ENCODE measurements at regions not wholly inside any gene's neighbourhood (a gene's known extent, or its start where the extent isn't known, plus 50 kb on each side); places are given as distances from the start of the nearest gene placed in this dataset.

- 95 to 97% methylated on average over 7 of the region's 7 CpGs for whole genome bisulfite sequencing, 2 experiments
- no peaks in the 10 kb centered on the region for H3K27me3 ChIP-seq (ENCODE audit: control insufficient read depth, insufficient read depth, low read length, poor library complexity, severe bottlenecking)
These were observed 116.3 kb upstream of the HNRNPU start for GRCh38 chr1:244980605-244981004.

GRCh38 chr1:244974550-244974949 is 110.2 kb upstream of the HNRNPU start:
- 94 to 97% methylated on average over 7 to 8 of the region's 8 CpGs for WGBS, 2 experiments
- Histone ChIP-seq H3K27ac (ENCODE audit: insufficient read depth, low read depth, low read length, poor library complexity, severe bottlenecking) (no peak overlapping the region), H3K4me3 (ENCODE audit: insufficient read depth, low read depth, low read length) (no peak overlapping the region)

More at GRCh38 chr1:244980605-244981004, 116.3 kb upstream of the HNRNPU start:
- no peaks in the 10 kb centered on the region for H3K36me3 ChIP-seq (ENCODE audit: control insufficient read depth, insufficient read depth, low read length)
- H3K27ac ChIP-seq (ENCODE audit: insufficient read depth, low read depth, low read length, poor library complexity, severe bottlenecking) = no peak overlapping the region
- H3K4me1 ChIP-seq (ENCODE audit: control insufficient read depth, insufficient read depth, low read length) = no peaks in the 10 kb centered on the region
- H3K9me3 ChIP-seq (ENCODE audit: control insufficient read depth, low read length) = no peaks in the 10 kb centered on the region
- no peak overlapping the region for H3K4me3 ChIP-seq (ENCODE audit: insufficient read depth, low read depth, low read length)

GRCh38 chr1:244974106-244974505 is 109.8 kb upstream of the HNRNPU start:
- Histone ChIP-seq H3K4me3 (ENCODE audit: insufficient read depth, low read depth, low read length) (no peak overlapping the region), H3K9me3 (ENCODE audit: control insufficient read depth, low read length) (no peaks in the 10 kb centered on the region), H3K36me3 (ENCODE audit: control insufficient read depth, insufficient read depth, low read length) (no peaks in the 10 kb centered on the region), H3K4me1 (ENCODE audit: control insufficient read depth, insufficient read depth, low read length) (no peaks in the 10 kb centered on the region), H3K27ac (ENCODE audit: insufficient read depth, low read depth, low read length, poor library complexity, severe bottlenecking) (no peak overlapping the region), H3K27me3 (ENCODE audit: control insufficient read depth, insufficient read depth, low read length, poor library complexity, severe bottlenecking) (no peaks in the 10 kb centered on the region)
- WGBS, 2 experiments = 85 to 100% methylated on average over 1 of the region's 2 CpGs

More at GRCh38 chr1:244974550-244974949, 110.2 kb upstream of the HNRNPU start:
- H3K27me3 ChIP-seq (ENCODE audit: control insufficient read depth, insufficient read depth, low read length, poor library complexity, severe bottlenecking) = no peaks in the 10 kb centered on the region
- H3K9me3 ChIP-seq (ENCODE audit: control insufficient read depth, low read length) = no peaks in the 10 kb centered on the region
- no peaks in the 10 kb centered on the region for H3K36me3 ChIP-seq (ENCODE audit: control insufficient read depth, insufficient read depth, low read length)
- H3K4me1 ChIP-seq (ENCODE audit: control insufficient read depth, insufficient read depth, low read length) = no peaks in the 10 kb centered on the region

GRCh38 chr1:244971552-244972216 is 107.3 kb upstream of the HNRNPU start:
- Histone ChIP-seq H3K27ac (ENCODE audit: insufficient read depth, low read depth, low read length, poor library complexity, severe bottlenecking) (peak overlapping the region; percentile 100), H3K9me3 (ENCODE audit: control insufficient read depth, low read length) (no peaks in the 10 kb centered on the region), H3K4me1 (ENCODE audit: control insufficient read depth, insufficient read depth, low read length) (no peaks in the 10 kb centered on the region), H3K36me3 (ENCODE audit: control insufficient read depth, insufficient read depth, low read length) (no peaks in the 10 kb centered on the region), H3K27me3 (ENCODE audit: control insufficient read depth, insufficient read depth, low read length, poor library complexity, severe bottlenecking) (no peaks in the 10 kb centered on the region), H3K4me3 (ENCODE audit: insufficient read depth, low read depth, low read length) (peak overlapping the region; percentile 69)
- WGBS, 2 experiments = 46 to 47% methylated on average over 8 to 11 of the region's 11 CpGs

DNA sequence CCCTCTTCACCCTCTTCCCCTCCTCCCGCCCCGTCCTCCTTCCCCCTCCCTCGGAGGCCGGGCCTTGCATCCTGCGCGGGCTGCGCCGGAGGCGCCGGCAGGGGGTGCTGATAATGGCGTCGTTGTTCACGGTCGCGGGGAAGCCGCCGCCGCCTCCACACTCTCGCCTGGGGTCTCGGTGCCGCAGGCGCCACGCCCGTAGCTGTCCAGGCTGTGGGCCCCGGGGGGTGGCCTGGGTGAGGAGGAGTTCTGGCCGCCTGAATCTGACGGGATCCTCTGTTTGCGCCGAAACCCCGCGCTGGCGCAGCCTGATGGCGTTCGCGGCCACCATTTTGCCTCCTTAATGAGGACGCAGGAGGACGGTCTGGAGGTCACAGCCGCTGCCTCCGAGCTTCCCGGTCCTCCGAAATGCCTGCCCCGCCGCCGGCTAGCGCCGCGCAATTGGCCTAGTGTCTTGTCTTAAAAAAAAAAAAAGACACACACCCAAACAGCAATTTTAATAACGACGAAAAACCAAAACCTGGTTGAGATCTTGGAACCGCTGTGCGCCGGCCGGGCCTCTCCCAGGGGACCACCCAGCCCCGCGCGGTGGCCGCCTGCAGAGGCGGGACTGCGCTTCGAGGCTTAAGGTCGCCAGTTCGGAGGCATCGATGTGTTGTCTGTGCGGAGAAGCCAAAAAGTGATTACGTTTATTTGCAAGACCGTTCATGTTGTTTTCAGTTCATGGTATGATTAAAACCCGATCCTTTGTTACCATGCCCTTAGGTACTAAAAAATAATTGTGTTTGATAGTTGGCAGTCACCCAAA is 106.6 kb upstream of the HNRNPU start:
- 0% methylated on average over 67 of the region's 67 CpGs for WGBS, 2 experiments
- Histone ChIP-seq H3K9me3 (ENCODE audit: control insufficient read depth, low read length) (no peaks in the 10 kb centered on the region), H3K27ac (ENCODE audit: insufficient read depth, low read depth, low read length, poor library complexity, severe bottlenecking) (peak overlapping the region; percentile 100), H3K4me1 (ENCODE audit: control insufficient read depth, insufficient read depth, low read length) (no peaks in the 10 kb centered on the region), H3K36me3 (ENCODE audit: control insufficient read depth, insufficient read depth, low read length) (no peaks in the 10 kb centered on the region), H3K27me3 (ENCODE audit: control insufficient read depth, insufficient read depth, low read length, poor library complexity, severe bottlenecking) (no peaks in the 10 kb centered on the region), H3K4me3 (ENCODE audit: insufficient read depth, low read depth, low read length) (peak overlapping the region; percentile 69)

- Histone ChIP-seq H3K27ac (ENCODE audit: insufficient read depth, low read depth, low read length, poor library complexity, severe bottlenecking) (peak overlapping the region; percentile 100), H3K36me3 (ENCODE audit: control insufficient read depth, insufficient read depth, low read length) (no peaks in the 10 kb centered on the region), H3K4me3 (ENCODE audit: insufficient read depth, low read depth, low read length) (peak overlapping the region; percentile 69), H3K9me3 (ENCODE audit: control insufficient read depth, low read length) (no peaks in the 10 kb centered on the region), H3K27me3 (ENCODE audit: control insufficient read depth, insufficient read depth, low read length, poor library complexity, severe bottlenecking) (no peaks in the 10 kb centered on the region), H3K4me1 (ENCODE audit: control insufficient read depth, insufficient read depth, low read length) (no peaks in the 10 kb centered on the region)
- 0% methylated on average over 43 to 54 of the region's 55 CpGs for WGBS, 2 experiments
These were observed 105.9 kb upstream of the HNRNPU start for GRCh38 chr1:244970236-244970743.

DNA sequence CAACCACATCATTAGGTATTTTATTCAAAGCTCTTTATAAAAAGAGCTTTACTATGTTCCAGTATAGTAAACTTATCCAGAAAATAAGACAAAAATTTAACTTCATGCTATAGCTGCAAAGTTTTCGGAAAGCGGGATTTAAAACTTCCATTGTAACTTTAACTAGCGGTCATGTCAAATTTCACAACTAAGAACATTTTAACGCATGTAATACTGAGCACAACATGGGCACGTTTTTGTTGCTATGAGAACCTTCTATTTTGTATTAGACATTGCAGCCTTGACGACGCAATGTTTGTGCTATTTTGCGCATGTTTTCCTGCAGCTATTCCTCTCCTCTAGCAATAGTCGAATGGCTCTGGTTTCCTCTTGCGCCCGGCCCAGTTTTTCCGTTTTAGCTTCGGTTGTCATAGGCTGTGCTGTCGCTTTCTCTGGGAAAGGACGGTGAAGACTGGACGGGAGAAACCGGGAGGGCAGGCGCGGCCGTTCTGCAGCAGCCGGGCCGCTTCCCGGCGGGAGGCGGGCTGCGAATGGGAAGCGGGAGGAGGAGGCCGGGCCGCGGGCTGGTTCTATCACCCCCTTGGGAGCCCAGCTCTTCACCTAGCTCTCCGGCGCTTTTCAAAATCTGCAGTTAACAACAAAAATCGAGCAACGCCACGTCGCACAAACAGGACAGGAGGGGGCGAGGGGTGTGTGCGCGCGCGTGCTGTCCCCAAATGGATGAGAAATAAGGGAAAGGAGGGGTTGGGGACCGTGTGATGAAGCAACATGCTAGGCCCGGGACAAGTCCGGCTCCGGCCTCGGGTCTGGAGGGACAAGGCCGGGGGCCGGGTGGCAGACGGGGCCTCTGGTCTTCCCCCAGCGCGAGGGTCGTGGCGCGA is 105.3 kb upstream of the HNRNPU start:
- Histone ChIP-seq H3K27ac (ENCODE audit: insufficient read depth, low read depth, low read length, poor library complexity, severe bottlenecking) (peak overlapping the region; percentile 100), H3K4me3 (ENCODE audit: insufficient read depth, low read depth, low read length) (peak overlapping the region; percentile 69), H3K4me1 (ENCODE audit: control insufficient read depth, insufficient read depth, low read length) (no peaks in the 10 kb centered on the region), H3K9me3 (ENCODE audit: control insufficient read depth, low read length) (no peaks in the 10 kb centered on the region), H3K36me3 (ENCODE audit: control insufficient read depth, insufficient read depth, low read length) (no peaks in the 10 kb centered on the region), H3K27me3 (ENCODE audit: control insufficient read depth, insufficient read depth, low read length, poor library complexity, severe bottlenecking) (no peaks in the 10 kb centered on the region)
- 5 to 6% methylated on average over 54 of the region's 54 CpGs for WGBS, 2 experiments

GRCh38 chr1:244968881-244969280 is 104.5 kb upstream of the HNRNPU start:
- Histone ChIP-seq H3K9me3 (ENCODE audit: control insufficient read depth, low read length) (no peaks in the 10 kb centered on the region), H3K4me1 (ENCODE audit: control insufficient read depth, insufficient read depth, low read length) (no peaks in the 10 kb centered on the region), H3K27me3 (ENCODE audit: control insufficient read depth, insufficient read depth, low read length, poor library complexity, severe bottlenecking) (no peaks in the 10 kb centered on the region), H3K36me3 (ENCODE audit: control insufficient read depth, insufficient read depth, low read length) (no peaks in the 10 kb centered on the region), H3K4me3 (ENCODE audit: insufficient read depth, low read depth, low read length) (no peak overlapping the region), H3K27ac (ENCODE audit: insufficient read depth, low read depth, low read length, poor library complexity, severe bottlenecking) (peak overlapping the region; percentile 100)
- WGBS, 2 experiments = 79% methylated on average over 3 of the region's 4 CpGs; no CpG with 5 or more reads in 1 of the 2 experiments

GRCh38 chr1:244968471-244968871 is 104.1 kb upstream of the HNRNPU start:
- H3K27ac ChIP-seq (ENCODE audit: insufficient read depth, low read depth, low read length, poor library complexity, severe bottlenecking) = peak overlapping the region; percentile 100
- 65 to 71% methylated on average over 11 to 12 of the region's 12 CpGs for WGBS, 2 experiments

More at GRCh38 chr1:244968471-244968871, 104.1 kb upstream of the HNRNPU start:
- no peaks in the 10 kb centered on the region for H3K36me3 ChIP-seq (ENCODE audit: control insufficient read depth, insufficient read depth, low read length)
- H3K4me3 ChIP-seq (ENCODE audit: insufficient read depth, low read depth, low read length) = no peak overlapping the region
- H3K27me3 ChIP-seq (ENCODE audit: control insufficient read depth, insufficient read depth, low read length, poor library complexity, severe bottlenecking) = no peaks in the 10 kb centered on the region
- no peaks in the 10 kb centered on the region for H3K4me1 ChIP-seq (ENCODE audit: control insufficient read depth, insufficient read depth, low read length)
- no peaks in the 10 kb centered on the region for H3K9me3 ChIP-seq (ENCODE audit: control insufficient read depth, low read length)

Measured in ectodermal cell (in vitro differentiated cells).